ENCODE measurements at regions not wholly inside any gene's neighbourhood (a gene's known extent, or its start where the extent isn't known, plus 50 kb on each side); places are given as distances from the start of the nearest gene placed in this dataset.

DNA sequence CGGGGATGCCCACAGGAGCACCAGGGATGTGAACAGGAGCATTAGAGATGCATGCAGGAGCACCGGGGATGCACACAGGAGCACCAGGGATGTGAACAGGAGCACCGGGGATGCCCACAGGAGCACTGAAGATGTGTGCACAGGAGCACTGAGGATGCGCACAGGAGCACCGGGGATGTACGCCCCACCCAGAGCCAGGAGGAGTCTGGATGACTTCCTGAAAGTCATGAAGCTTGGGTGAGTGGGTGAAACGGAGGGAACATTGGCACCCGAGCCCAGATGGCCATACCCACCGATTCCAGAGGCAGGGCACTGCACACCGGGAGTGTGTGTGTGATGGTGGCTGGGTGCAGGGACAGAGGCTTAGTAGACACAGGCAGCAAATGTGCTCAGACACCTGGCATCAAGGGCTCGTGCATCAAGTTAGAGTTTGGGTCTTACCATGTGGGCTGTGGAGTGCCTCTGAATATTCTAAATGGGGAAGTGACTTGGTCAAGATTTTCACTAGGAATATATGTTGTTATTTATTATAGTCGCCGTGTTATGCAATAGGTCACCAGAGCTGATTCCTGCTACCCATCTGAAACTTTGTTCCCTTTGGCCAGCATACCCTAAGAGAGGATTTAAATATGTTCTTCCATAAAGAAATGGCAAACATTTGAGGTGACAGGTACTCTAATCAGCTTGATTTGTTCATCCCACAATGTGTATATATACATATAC is 365.8 kb upstream of the MYT1L start:
- no peak for TF ChIP-seq ZNF8 (CRISPR knock-in tag; IDR thresholded peaks at IDR 0.05)
- no peak for TF ChIP-seq ARNTL (CRISPR knock-in tag; IDR thresholded peaks at IDR 0.05; ENCODE audit: borderline replicate concordance, low read depth)
- TF ChIP-seq, protein P1, sequence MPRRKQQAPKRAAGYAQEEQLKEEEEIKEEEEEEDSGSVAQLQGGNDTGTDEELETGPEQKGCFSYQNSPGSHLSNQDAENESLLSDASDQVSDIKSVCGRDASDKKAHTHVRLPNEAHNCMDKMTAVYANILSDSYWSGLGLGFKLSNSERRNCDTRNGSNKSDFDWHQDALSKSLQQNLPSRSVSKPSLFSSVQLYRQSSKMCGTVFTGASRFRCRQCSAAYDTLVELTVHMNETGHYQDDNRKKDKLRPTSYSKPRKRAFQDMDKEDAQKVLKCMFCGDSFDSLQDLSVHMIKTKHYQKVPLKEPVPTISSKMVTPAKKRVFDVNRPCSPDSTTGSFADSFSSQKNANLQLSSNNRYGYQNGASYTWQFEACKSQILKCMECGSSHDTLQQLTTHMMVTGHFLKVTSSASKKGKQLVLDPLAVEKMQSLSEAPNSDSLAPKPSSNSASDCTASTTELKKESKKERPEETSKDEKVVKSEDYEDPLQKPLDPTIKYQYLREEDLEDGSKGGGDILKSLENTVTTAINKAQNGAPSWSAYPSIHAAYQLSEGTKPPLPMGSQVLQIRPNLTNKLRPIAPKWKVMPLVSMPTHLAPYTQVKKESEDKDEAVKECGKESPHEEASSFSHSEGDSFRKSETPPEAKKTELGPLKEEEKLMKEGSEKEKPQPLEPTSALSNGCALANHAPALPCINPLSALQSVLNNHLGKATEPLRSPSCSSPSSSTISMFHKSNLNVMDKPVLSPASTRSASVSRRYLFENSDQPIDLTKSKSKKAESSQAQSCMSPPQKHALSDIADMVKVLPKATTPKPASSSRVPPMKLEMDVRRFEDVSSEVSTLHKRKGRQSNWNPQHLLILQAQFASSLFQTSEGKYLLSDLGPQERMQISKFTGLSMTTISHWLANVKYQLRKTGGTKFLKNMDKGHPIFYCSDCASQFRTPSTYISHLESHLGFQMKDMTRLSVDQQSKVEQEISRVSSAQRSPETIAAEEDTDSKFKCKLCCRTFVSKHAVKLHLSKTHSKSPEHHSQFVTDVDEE (CRISPR knock-in tag; IDR thresholded peaks at IDR 0.05): no peak
- TF ChIP-seq BACH2 (CRISPR knock-in tag; IDR thresholded peaks at IDR 0.05; ENCODE audit: borderline replicate concordance): no peak
- no peak for TF ChIP-seq GLIS3 (CRISPR knock-in tag; IDR thresholded peaks at IDR 0.05)
- TF ChIP-seq ZFP3 (CRISPR knock-in tag; IDR thresholded peaks at IDR 0.05): no peak
- TF ChIP-seq SNAI2 (CRISPR knock-in tag; IDR thresholded peaks at IDR 0.05): no peak
- no peak for TF ChIP-seq RARB (CRISPR knock-in tag; IDR thresholded peaks at IDR 0.05)
- TF ChIP-seq, protein P2, sequence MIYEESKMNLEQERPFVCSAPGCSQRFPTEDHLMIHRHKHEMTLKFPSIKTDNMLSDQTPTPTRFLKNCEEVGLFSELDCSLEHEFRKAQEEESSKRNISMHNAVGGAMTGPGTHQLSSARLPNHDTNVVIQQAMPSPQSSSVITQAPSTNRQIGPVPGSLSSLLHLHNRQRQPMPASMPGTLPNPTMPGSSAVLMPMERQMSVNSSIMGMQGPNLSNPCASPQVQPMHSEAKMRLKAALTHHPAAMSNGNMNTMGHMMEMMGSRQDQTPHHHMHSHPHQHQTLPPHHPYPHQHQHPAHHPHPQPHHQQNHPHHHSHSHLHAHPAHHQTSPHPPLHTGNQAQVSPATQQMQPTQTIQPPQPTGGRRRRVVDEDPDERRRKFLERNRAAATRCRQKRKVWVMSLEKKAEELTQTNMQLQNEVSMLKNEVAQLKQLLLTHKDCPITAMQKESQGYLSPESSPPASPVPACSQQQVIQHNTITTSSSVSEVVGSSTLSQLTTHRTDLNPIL (CRISPR knock-in tag; IDR thresholded peaks at IDR 0.05; ENCODE audit: low read depth): no peak
- TF ChIP-seq ZNF565 (CRISPR knock-in tag; conservative IDR thresholded peaks at IDR 0.05; ENCODE audit: low read depth): no peak
- TF ChIP-seq, protein P3, sequence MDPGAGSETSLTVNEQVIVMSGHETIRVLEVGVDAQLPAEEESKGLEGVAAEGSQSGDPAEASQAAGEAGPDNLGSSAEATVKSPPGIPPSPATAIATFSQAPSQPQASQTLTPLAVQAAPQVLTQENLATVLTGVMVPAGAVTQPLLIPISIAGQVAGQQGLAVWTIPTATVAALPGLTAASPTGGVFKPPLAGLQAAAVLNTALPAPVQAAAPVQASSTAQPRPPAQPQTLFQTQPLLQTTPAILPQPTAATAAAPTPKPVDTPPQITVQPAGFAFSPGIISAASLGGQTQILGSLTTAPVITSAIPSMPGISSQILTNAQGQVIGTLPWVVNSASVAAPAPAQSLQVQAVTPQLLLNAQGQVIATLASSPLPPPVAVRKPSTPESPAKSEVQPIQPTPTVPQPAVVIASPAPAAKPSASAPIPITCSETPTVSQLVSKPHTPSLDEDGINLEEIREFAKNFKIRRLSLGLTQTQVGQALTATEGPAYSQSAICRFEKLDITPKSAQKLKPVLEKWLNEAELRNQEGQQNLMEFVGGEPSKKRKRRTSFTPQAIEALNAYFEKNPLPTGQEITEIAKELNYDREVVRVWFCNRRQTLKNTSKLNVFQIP (CRISPR knock-in tag; IDR thresholded peaks at IDR 0.05; ENCODE audit: borderline replicate concordance, low read depth): no peak

All from SK-N-SH treated with all-trans-retinoic acid at 6 μM for 48 hours (cell line).